LNCaP clone FGC (cell line): ENCODE measurements at regions not wholly inside any gene's neighbourhood (a gene's known extent, or its start where the extent isn't known, plus 50 kb on each side); places are given as distances from the start of the nearest gene placed in this dataset.

Experiments used
- DNase-seq: peaks from one replicate; pipeline ENCODE4 v3.0.0-alpha.2; 2011; ENCODE audit warnings: low read depth
- H3K4me3 ChIP-seq: 2 replicates; pipeline ENCODE4 v1.5.1; 2011; ENCODE audit warnings: mild to moderate bottlenecking, low read depth, low read length, control low read depth
- CTCF ChIP-seq: IDR thresholded peaks from 2 replicates; pipeline ENCODE4 v1.5.1; 2012; ENCODE audit warnings: mild to moderate bottlenecking; ENCODE audit not compliant: control insufficient read depth, insufficient read depth; ENCODE audit errors: extremely low read depth

DNA sequence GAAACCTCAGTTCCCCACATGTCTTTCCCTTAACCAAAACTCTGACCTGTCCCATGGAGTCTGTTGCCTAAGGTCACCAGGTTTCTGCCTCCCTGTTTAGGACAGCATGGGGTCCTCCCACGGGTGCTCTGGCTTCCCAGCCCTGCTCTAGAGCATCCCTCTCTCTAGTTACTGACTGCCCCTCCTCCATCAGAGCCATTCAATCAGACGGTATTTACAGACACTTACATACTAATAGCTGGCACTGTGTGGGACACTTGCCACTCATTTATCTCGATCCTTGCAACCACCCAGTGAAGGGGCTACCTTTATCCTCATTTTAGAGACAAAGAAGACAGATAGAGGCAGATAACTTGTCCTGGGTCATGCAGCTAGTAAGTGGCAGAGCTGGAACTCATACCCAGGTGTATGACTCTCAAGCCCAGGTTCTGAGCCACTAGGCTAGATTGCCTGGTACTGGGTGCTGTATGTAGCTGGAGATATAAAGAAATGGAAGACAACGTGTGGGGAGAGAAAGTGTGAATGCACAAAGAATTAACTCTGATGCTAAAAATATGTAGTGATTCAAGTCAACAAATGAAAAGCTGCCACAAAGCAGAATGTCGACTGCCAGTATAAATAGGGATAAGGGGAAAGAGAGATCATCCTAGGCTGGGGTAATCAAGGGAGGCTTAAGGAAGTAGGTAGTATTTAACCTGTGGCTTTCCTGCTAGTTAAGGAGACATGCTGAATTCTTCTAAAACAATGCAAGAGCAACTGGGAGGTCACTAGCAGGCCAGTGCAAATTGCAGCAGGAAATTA lies 52.5 kb upstream of the PDE8B start:
- no peak overlapping the region for H3K4me3 ChIP-seq
- no peak for DNase-seq
- TF ChIP-seq CTCF, result no peak

- no peak for DNase-seq
- TF ChIP-seq CTCF, result no peak
- H3K4me3 ChIP-seq, result no peak overlapping the region
These were observed 54.1 kb upstream of the PDE8B start for GRCh38 chr5:77156379-77156778.

DNA sequence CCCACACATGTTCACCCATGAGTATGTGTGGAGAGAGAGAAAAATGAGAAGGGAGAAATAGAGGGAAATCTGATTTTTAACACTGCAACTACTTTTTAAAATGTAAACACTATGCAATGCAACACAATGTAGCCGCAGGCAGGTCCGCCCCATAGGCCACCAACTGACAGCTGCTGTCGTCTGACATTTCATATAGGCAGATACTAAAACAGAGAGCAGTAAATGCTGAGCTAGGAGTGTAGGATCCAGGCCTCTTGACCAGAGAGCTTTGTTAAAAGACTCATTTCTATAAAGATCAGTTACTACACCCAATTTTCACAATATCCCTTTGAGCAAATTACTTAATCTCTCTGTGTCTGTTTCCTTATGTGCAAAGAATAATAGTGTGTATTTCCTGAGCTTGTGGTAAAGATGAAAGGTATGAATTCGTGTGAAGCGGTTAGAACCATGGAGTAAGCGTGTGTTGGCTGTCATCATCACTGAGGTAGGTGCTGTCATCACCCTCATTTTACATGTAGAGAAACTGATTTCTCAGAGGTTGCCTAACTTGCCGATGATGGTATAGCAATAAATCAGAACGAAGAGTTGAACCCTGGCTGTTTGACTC lies 55.2 kb upstream of the PDE8B start:
- no peak for TF ChIP-seq CTCF
- DNase-seq, result no peak

GRCh38 chr5:77152441-77152840 lies 58.0 kb upstream of the PDE8B start:
- DNase-seq, result no peak
- TF ChIP-seq CTCF, result no peak
- no peak overlapping the region for H3K4me3 ChIP-seq

More for the DNA sequence above, 55.2 kb upstream of the PDE8B start:
- no peak overlapping the region for H3K4me3 ChIP-seq

- H3K4me3 ChIP-seq, result no peak overlapping the region
- no peak for DNase-seq
- no peak for TF ChIP-seq CTCF
These were observed 59.0 kb upstream of the PDE8B start for GRCh38 chr5:77151501-77151900.

DNA sequence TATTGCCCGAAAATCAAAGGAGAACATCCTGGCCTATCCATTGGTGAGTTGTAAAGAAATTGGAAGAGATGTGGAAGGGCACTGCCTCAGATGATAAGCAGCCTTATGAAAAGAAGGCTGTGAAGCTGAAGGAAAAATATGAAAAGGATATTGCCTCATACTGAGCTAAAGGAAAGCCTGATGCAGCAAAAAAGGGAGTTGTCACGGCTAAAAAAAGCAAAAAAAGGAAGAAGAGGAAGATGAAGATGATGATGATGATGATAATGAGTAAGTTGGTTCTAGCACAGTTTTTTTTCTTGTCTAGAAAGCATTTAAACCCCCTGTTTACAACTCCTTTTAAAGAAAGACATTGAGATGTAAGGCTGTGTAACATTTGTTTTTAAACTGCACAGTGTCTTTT lies 59.8 kb upstream of the ZBED3 start:
- no peak for TF ChIP-seq CTCF
- H3K4me3 ChIP-seq, result no peak overlapping the region
- no peak for DNase-seq
